ENCODE measurements at regions not wholly inside any gene's neighbourhood (a gene's known extent, or its start where the extent isn't known, plus 50 kb on each side); places are given as distances from the start of the nearest gene placed in this dataset.

DNA sequence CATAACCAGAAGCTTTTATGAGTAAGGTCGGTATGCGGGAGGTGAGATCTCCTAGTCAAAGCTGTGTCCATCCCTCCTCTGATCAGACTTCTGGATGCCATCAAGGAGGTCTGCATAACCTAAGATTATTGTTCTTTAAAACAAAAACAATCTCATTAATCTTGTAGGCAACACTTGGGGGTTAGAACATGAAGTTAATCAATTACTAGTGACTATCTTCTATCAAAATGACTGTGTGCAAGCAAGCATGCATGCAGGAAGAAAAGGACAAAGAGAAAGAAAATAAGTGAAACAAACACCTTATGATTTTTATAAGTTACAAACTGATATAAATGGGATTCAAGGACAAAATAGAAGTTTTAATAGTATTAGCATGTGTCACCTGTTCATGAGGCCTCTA, 2435.9 kb upstream of the PCDH20 start:
- BruUV-seq (replicated peaks) = no TSS peak
- H4K20me1 ChIP-seq (ENCODE audit: insufficient read depth, low read length) = no peaks in the 10 kb centered on the region
- no peak for DNase-seq (ENCODE audit: low spot score)
- no peak overlapping the region for H3K9ac ChIP-seq (ENCODE audit: insufficient read depth, low read depth, low read length)
- H3K27ac ChIP-seq (ENCODE audit: extremely low read length, insufficient read depth, low read length) = no peak overlapping the region
- H3K4me3 ChIP-seq (replicated peaks in 1 of 3; ENCODE audit: insufficient read depth in 1 of 3, low read depth in 2 of 3, low read length in 3 of 3) = no peak overlapping the region
- no peaks in the 10 kb centered on the region for H3K9me3 ChIP-seq (ENCODE audit: low read length)
- TF ChIP-seq ZNF891 (CRISPR knock-in tag; IDR thresholded peaks at IDR 0.05) = no peak
- TF ChIP-seq, protein P1, sequence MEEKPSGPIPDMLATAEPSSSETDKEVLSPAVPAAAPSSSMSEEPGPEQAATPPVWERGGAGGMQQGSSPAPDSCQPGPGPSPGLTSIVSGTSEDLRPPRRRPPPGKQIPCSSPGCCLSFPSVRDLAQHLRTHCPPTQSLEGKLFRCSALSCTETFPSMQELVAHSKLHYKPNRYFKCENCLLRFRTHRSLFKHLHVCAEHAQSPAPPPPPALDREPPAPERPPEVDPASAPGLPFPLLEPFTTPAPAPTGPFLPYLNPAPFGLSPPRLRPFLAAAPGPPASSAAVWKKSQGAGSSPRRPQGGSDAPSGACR (CRISPR knock-in tag; IDR thresholded peaks at IDR 0.05) = no peak
- TF ChIP-seq, protein P2, sequence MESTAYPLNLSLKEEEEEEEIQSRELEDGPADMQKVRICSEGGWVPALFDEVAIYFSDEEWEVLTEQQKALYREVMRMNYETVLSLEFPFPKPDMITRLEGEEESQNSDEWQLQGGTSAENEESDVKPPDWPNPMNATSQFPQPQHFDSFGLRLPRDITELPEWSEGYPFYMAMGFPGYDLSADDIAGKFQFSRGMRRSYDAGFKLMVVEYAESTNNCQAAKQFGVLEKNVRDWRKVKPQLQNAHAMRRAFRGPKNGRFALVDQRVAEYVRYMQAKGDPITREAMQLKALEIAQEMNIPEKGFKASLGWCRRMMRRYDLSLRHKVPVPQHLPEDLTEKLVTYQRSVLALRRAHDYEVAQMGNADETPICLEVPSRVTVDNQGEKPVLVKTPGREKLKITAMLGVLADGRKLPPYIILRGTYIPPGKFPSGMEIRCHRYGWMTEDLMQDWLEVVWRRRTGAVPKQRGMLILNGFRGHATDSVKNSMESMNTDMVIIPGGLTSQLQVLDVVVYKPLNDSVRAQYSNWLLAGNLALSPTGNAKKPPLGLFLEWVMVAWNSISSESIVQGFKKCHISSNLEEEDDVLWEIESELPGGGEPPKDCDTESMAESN (CRISPR knock-in tag; conservative IDR thresholded peaks at IDR 0.05) = no peak
- no peak for TF ChIP-seq ZNF546 (CRISPR knock-in tag; conservative IDR thresholded peaks at IDR 0.05)
- TF ChIP-seq, protein P3, sequence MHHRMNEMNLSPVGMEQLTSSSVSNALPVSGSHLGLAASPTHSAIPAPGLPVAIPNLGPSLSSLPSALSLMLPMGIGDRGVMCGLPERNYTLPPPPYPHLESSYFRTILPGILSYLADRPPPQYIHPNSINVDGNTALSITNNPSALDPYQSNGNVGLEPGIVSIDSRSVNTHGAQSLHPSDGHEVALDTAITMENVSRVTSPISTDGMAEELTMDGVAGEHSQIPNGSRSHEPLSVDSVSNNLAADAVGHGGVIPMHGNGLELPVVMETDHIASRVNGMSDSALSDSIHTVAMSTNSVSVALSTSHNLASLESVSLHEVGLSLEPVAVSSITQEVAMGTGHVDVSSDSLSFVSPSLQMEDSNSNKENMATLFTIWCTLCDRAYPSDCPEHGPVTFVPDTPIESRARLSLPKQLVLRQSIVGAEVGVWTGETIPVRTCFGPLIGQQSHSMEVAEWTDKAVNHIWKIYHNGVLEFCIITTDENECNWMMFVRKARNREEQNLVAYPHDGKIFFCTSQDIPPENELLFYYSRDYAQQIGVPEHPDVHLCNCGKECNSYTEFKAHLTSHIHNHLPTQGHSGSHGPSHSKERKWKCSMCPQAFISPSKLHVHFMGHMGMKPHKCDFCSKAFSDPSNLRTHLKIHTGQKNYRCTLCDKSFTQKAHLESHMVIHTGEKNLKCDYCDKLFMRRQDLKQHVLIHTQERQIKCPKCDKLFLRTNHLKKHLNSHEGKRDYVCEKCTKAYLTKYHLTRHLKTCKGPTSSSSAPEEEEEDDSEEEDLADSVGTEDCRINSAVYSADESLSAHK (CRISPR knock-in tag; IDR thresholded peaks at IDR 0.05; ENCODE audit: borderline replicate concordance) = no peak
- TF ChIP-seq, protein P4, sequence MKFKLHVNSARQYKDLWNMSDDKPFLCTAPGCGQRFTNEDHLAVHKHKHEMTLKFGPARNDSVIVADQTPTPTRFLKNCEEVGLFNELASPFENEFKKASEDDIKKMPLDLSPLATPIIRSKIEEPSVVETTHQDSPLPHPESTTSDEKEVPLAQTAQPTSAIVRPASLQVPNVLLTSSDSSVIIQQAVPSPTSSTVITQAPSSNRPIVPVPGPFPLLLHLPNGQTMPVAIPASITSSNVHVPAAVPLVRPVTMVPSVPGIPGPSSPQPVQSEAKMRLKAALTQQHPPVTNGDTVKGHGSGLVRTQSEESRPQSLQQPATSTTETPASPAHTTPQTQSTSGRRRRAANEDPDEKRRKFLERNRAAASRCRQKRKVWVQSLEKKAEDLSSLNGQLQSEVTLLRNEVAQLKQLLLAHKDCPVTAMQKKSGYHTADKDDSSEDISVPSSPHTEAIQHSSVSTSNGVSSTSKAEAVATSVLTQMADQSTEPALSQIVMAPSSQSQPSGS (CRISPR knock-in tag; IDR thresholded peaks at IDR 0.05) = no peak
- TF ChIP-seq, protein P5, sequence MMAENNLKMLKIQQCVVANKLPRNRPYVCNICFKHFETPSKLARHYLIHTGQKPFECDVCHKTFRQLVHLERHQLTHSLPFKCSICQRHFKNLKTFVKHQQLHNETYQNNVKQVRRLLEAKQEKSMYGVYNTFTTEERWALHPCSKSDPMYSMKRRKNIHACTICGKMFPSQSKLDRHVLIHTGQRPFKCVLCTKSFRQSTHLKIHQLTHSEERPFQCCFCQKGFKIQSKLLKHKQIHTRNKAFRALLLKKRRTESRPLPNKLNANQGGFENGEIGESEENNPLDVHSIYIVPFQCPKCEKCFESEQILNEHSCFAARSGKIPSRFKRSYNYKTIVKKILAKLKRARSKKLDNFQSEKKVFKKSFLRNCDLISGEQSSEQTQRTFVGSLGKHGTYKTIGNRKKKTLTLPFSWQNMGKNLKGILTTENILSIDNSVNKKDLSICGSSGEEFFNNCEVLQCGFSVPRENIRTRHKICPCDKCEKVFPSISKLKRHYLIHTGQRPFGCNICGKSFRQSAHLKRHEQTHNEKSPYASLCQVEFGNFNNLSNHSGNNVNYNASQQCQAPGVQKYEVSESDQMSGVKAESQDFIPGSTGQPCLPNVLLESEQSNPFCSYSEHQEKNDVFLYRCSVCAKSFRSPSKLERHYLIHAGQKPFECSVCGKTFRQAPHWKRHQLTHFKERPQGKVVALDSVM (CRISPR knock-in tag; IDR thresholded peaks at IDR 0.05) = no peak
- no peak for TF ChIP-seq FOXJ3 (CRISPR knock-in tag; IDR thresholded peaks at IDR 0.05; ENCODE audit: borderline replicate concordance)
- no peak for TF ChIP-seq MBD4 (IDR thresholded peaks at IDR 0.05; ENCODE audit: borderline replicate concordance, low read length)
- TF ChIP-seq, protein P6, sequence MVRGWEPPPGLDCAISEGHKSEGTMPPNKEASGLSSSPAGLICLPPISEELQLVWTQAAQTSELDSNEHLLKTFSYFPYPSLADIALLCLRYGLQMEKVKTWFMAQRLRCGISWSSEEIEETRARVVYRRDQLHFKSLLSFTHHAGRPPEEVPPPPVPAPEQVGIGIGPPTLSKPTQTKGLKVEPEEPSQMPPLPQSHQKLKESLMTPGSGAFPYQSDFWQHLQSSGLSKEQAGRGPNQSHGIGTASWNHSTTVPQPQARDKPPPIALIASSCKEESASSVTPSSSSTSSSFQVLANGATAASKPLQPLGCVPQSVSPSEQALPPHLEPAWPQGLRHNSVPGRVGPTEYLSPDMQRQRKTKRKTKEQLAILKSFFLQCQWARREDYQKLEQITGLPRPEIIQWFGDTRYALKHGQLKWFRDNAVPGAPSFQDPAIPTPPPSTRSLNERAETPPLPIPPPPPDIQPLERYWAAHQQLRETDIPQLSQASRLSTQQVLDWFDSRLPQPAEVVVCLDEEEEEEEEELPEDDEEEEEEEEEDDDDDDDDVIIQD (CRISPR knock-in tag; IDR thresholded peaks at IDR 0.05; ENCODE audit: low read depth) = no peak
- TF ChIP-seq KLF15 (CRISPR knock-in tag; IDR thresholded peaks at IDR 0.05; ENCODE audit: borderline replicate concordance) = no peak
- TF ChIP-seq ZNF207 (IDR thresholded peaks at IDR 0.05; ENCODE audit: borderline replicate concordance) = no peak
- peaks cover 11% of the 10 kb centered on the region for H3K4me1 ChIP-seq (ENCODE audit: insufficient read depth, low read length)
- no peak overlapping the region for H2AFZ ChIP-seq (ENCODE audit: low read length)
- H3K27me3 ChIP-seq (ENCODE audit: control insufficient read depth in 1 of 2, insufficient read depth in 2 of 2, low read length in 2 of 2) = no peaks in the 10 kb centered on the region; a peak in 2 of 5 replicates
- no peaks in the 10 kb centered on the region for H3K36me3 ChIP-seq (replicated peaks in 1 of 2; ENCODE audit: control insufficient read depth in 1 of 2, insufficient read depth in 2 of 2, low read length in 2 of 2)
- FAIRE-seq = no peak
- intact Hi-C loops (cut with micrococcal nuclease; ENCODE audit: unreplicated experiment) = no loop called here
- H3K79me2 ChIP-seq (ENCODE audit: insufficient read depth, low read length) = no peaks in the 10 kb centered on the region
- CTCF ChIA-PET (ENCODE audit: low intra/inter-chr PET ratio, low total read pairs) = no interaction called here
- 89% methylated on average over 2 of the region's 2 CpGs for WGBS (ENCODE audit: low lambda C conversion rate)
- ATAC-seq = no peak
- in situ Hi-C loops (cut with HindIII; ENCODE audit: extremely low pct_ligation_motif_present, low pct_unique_long_range_greater_than_20kb) = no loop called here
- H3K4me2 ChIP-seq (ENCODE audit: low read depth, low read length) = no peak overlapping the region
- POLR2A ChIA-PET = no interaction called here
